ENCODE measurements at regions not wholly inside any gene's neighbourhood (a gene's known extent, or its start where the extent isn't known, plus 50 kb on each side); places are given as distances from the start of the nearest gene placed in this dataset.

DNA sequence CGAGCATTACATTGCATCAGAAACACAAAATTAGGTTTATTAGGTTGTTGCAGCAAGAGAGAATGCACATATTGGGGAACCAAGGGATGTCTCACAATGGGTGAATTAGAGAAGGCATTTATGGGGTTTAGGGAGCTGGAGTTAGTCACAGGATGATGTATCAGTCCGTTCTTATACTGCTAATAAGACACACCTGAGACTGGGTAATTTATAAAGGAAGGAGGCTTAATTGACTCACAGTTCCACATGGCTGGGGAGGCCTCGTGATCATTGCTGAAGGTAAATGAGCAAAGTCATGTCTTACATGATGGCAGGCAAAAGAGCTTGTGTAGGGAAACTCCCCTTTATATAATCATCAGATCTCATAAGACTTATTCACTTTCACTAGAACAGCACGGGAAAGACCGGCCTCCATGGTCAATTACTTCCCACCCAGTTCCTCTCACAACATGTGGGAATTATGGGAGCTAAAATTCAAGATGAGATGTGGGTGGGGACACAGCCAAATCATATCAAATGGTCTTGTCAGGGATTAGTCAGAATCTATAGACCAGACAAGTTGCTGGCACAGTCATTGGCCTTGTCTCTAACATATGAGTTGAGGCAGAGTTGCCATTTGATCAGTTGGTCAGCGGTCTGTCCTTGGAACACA, 61.9 kb upstream of the RBMS1 start:
- TF ChIP-seq, protein P1, sequence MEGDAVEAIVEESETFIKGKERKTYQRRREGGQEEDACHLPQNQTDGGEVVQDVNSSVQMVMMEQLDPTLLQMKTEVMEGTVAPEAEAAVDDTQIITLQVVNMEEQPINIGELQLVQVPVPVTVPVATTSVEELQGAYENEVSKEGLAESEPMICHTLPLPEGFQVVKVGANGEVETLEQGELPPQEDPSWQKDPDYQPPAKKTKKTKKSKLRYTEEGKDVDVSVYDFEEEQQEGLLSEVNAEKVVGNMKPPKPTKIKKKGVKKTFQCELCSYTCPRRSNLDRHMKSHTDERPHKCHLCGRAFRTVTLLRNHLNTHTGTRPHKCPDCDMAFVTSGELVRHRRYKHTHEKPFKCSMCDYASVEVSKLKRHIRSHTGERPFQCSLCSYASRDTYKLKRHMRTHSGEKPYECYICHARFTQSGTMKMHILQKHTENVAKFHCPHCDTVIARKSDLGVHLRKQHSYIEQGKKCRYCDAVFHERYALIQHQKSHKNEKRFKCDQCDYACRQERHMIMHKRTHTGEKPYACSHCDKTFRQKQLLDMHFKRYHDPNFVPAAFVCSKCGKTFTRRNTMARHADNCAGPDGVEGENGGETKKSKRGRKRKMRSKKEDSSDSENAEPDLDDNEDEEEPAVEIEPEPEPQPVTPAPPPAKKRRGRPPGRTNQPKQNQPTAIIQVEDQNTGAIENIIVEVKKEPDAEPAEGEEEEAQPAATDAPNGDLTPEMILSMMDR (IDR thresholded peaks at IDR 0.05): no peak
- no peak for TF ChIP-seq EZH2 (IDR thresholded peaks at IDR 0.05; ENCODE audit: borderline replicate concordance, insufficient read depth, low read depth, low read length, poor library complexity, severe bottlenecking)

Measured in B cell (primary cell).